GM19372 (cell line): ENCODE measurements at regions not wholly inside any gene's neighbourhood (a gene's known extent, or its start where the extent isn't known, plus 50 kb on each side); places are given as distances from the start of the nearest gene placed in this dataset.

Experiments
- ATAC-seq: cut with Tn5 transposase; IDR thresholded peaks from one replicate; pipeline ENCODE4 v1.9.1; 2021; ENCODE audit warnings: mild to moderate bottlenecking, low read depth, moderate library complexity; ENCODE audit not compliant: unreplicated experiment

DNA sequence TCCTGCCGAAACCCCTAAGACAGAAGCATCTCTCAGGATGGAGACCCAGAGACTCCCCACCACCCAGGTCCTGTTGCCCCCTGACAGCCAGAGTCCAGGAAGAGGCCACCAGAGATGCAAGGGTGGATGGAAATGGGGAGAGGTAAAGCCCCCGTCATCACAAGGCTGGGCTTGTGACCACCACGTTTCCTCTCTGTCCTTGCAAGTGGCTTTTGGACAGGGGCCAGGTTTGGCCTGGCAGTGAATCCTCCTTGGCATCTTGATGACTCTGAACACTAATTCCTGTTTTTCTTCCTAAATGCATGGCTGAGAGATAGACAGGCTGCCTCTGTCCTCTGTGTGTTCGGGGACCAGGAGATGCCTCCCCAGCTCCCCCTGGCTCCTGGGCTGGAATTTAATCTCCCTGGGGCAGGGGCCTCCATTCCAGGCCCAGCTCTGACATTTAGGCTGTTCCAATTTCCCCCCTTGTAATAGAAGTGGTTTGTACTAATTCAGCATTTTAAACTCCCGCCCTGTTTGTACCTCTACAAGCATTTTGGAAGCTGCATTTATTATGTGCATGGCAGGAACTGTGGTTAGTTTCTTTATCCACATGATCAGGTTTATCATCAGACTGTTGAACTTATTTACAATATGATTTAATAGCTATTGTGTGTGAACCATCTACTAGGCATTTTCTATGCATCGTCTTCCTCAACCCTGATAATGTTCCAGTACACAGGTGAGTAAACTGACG, 116.1 kb upstream of the IRX6 start:
- ATAC-seq = no peak

- ATAC-seq = no peak
Measured at GRCh38 chr16:55209626-55210025, 114.4 kb upstream of the IRX6 start.

DNA sequence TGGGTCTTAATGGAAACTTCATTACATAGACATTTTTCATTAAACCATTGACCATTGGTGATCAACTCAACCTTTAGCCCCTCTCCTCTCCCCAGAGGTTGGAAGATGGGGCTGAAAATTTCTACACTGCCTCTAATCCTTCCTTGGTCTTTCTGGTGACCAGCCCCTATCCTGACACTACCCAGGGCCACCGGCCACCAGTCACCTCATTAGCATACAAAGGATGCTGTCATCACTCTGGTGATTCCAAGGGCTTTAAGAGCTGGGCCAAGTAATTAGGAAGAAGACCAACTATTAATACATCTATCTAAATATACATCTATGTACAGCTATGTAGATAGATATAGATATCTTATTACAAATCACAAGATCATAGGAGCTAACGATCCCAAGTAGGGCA, 111.2 kb upstream of the IRX6 start:
- ATAC-seq = no peak

GRCh38 chr16:55214412-55214811, 109.6 kb upstream of the IRX6 start:
- ATAC-seq = no peak

DNA sequence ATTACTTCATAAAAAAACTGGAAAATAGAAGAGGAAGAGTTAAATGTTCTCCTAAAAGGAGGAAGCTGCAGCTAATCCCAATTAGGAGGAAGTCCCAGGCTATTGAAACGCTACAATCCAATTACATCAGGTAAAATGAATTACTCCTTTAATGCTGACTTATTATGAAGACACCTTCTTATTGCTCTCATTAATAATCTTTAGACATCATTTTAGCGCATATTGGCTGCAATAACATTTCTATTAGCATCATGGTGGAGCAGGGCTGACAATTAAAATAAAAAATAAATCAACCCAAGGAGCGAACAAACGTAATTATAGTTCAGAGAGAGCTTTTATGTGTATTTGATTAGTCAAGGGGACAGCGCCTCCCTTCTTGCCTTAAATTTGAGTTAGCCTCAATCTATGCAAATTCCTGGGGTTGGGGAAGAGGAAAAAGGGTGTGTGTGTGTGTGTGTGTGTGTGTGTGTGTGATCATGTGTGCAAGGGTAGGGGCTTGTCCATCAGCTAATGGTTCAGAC, 109.0 kb upstream of the IRX6 start:
- ATAC-seq = no peak

DNA sequence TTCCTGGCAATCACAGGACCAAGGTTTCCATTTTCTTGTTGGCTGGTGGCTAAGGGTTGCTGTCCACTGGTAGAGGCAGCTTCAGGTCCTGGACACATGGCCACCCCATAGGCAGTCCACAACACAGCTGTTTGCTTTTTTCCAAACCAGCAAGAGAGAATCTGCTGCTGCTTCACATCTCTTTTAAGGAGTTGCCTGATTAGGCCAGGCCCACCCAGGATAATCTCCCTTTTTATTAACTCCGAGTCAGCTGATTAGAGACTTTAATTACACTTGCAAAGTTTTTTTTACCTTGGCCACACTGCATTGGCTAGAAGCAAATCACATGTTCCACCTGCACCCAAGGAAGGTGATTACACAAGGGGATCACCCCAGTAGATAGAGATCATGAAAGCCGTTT, 106.6 kb upstream of the IRX6 start:
- ATAC-seq = no peak

GRCh38 chr16:55221836-55222235, 102.2 kb upstream of the IRX6 start:
- no peak for ATAC-seq

- no peak for ATAC-seq
Measured at GRCh38 chr16:55222486-55222885, 101.5 kb upstream of the IRX6 start.

- ATAC-seq = no peak
Measured at GRCh38 chr16:55225972-55226542, 97.9 kb upstream of the IRX6 start.

GRCh38 chr16:55232822-55233221, 91.2 kb upstream of the IRX6 start:
- ATAC-seq = no peak

- no peak for ATAC-seq
Measured at GRCh38 chr16:55233464-55233863, 90.5 kb upstream of the IRX6 start.

GRCh38 chr16:55236655-55237054, 87.3 kb upstream of the IRX6 start:
- no peak for ATAC-seq

DNA sequence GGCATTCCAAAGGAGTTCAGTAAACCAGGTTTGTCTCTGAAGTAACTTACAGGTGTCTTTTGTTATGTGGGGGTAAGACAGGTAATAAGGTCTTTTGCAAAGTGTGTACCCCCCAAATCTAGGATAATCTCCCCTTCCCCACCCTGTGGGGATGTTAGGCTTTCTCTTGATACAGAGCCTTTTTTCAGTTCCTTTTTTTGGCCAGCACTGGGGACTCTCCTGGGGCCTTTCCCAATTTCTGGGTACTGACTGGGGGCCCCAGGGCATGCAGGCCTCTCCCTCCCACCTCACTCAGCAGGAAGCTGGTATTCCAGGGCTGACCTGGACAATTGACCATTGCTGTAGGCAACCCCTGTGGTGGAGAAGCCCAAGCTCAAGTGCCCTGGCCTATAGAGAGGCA, 84.3 kb upstream of the IRX6 start:
- no peak for ATAC-seq

DNA sequence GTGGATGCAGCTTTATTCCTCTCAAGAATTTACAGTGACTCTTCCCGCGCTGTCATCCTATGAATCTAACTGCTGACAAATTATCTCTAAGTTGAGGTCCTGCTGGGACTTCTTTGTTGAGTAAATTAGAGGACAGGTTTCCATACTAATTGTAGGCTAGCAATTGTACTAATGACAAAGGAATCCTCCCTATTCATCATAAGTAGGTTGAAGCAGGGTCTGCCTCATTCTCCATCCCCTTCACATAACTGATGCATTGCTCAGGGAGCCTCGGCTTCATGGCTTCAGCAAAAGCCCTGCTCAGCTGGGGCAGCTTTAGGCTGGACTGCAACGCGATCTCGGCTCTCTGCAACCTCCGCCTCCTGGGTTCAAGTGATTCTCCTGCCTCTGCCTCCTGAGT, 83.1 kb upstream of the IRX6 start:
- ATAC-seq = no peak

GRCh38 chr16:55242667-55243066, 81.3 kb upstream of the IRX6 start:
- no peak for ATAC-seq

- no peak for ATAC-seq
Measured at GRCh38 chr16:55248058-55248457, 75.9 kb upstream of the IRX6 start.

DNA sequence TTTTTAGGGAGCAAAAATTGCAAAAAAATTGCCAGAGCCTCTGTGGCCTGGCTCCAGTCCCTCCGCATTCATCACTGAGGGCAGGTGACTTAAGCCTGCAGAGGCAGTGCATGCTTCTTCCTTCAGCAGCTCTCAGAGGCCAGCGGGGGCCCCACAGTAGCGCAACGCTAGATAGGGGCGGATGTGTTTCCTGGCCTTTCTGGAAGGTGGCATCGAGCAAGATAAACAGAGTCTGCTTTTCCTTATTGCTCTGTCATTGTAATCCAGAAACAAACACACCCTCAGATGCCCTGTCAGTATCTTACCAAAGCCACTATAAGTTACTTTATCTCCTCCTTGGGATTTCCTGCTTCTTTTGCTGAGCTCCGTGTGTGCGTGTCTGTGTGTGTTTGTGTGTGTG, 75.5 kb upstream of the IRX6 start:
- ATAC-seq = no peak

GRCh38 chr16:55249361-55249760, 74.6 kb upstream of the IRX6 start:
- ATAC-seq = no peak

DNA sequence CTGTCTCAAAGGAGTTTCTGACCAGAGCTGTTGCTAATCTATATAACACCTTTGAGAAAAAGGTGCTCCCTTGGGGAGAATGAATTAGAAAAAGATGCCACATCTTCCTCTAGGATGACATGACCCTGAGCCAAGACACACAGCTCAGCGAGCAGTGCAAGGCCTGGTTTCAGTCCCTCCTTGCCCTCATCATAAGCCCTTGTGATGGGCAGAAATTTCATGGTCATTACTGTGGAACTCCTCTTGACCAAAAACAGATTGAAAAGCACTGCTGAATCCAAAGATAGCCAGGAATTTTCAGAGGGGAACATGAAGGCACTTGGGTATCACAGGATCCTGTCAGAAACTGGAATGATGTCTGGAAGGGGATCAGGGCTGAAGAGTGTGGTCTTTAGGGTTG, 74.1 kb upstream of the IRX6 start:
- ATAC-seq = no peak

GRCh38 chr16:55250701-55251100, 73.3 kb upstream of the IRX6 start:
- ATAC-seq = no peak

GRCh38 chr16:55251151-55251550, 72.9 kb upstream of the IRX6 start:
- ATAC-seq = no peak

GRCh38 chr16:55252577-55252976, 71.4 kb upstream of the IRX6 start:
- ATAC-seq = no peak
